GM23338 (cell line): ENCODE measurements at regions not wholly inside any gene's neighbourhood (a gene's known extent, or its start where the extent isn't known, plus 50 kb on each side); places are given as distances from the start of the nearest gene placed in this dataset.

Experiments
- ATAC-seq: fragments of 200-7000 bp; cut with Tn5 transposase; 3 replicates; pipeline ENCODE4 v1.9.1; 2020
- DNase-seq: peaks from one replicate; pipeline ENCODE4 v3.0.0-alpha.2; 2015; ENCODE audit warnings: low spot score
- H2AFZ ChIP-seq: fragments of 200-600 bp; sonication (generic); 2 replicates; pipeline ENCODE4 v1.8.0; 2016; ENCODE audit warnings: antibody characterized with exemption, mild to moderate bottlenecking, moderate library complexity
- H3F3A ChIP-seq: fragments of 200-600 bp; sonication (generic); replicated peaks from 2 replicates; pipeline ENCODE4 v1.8.0; 2017; ENCODE audit warnings: antibody characterized with exemption, mixed run types, low read depth
- H3K27ac ChIP-seq: fragments of 200-600 bp; sonication (generic); 2 replicates; pipeline ENCODE4 v1.6.1; 2016; ENCODE audit warnings: low read depth
- H3K27me3 ChIP-seq: fragments of 200-600 bp; sonication (generic); 2 replicates; pipeline ENCODE4 v1.8.0; 2016; ENCODE audit warnings: mild to moderate bottlenecking, mixed run types, moderate library complexity; ENCODE audit not compliant: insufficient read depth
- H3K36me3 ChIP-seq: fragments of 200-600 bp; sonication (generic); 2 replicates; pipeline ENCODE4 v1.8.0; 2016; ENCODE audit warnings: mild to moderate bottlenecking; ENCODE audit not compliant: insufficient read depth
- H3K4me1 ChIP-seq: fragments of 200-600 bp; sonication (generic); 2 replicates; pipeline ENCODE4 v1.8.0; 2016; ENCODE audit warnings: mild to moderate bottlenecking, moderate library complexity; ENCODE audit not compliant: insufficient read depth
- H3K4me2 ChIP-seq: fragments of 200-600 bp; sonication (generic); 2 replicates; pipeline ENCODE4 v1.7.1; 2017; ENCODE audit warnings: mixed run types
- H3K4me3 ChIP-seq: fragments of 200-600 bp; sonication (generic); 2 replicates; pipeline ENCODE4 v1.6.1; 2016; ENCODE audit warnings: mixed run types
- H3K79me2 ChIP-seq: fragments of 200-600 bp; sonication (generic); replicated peaks from 2 replicates; pipeline ENCODE4 v1.8.0; 2017; ENCODE audit warnings: mild to moderate bottlenecking; ENCODE audit not compliant: insufficient read depth
- H3K9me2 ChIP-seq: fragments of 200-600 bp; sonication (generic); 2 replicates; pipeline ENCODE4 v1.8.0; 2017; ENCODE audit not compliant: insufficient read depth
- H4K20me1 ChIP-seq: fragments of 200-600 bp; sonication (generic); replicated peaks from 2 replicates; pipeline ENCODE4 v1.8.0; 2017; ENCODE audit warnings: mild to moderate bottlenecking; ENCODE audit not compliant: insufficient read depth
- H3K27ac Mint-ChIP-seq: 2 replicates; pipeline ENCODE4 v1.8.0; 2020; ENCODE audit warnings: inconsistent platforms, mild to moderate bottlenecking, moderate library complexity, mixed read lengths
- H3K27me3 Mint-ChIP-seq: 3 replicates; pipeline ENCODE4 v1.8.0; 2022; ENCODE audit warnings: low read depth, mild to moderate bottlenecking, moderate library complexity, mixed read lengths, inconsistent platforms; ENCODE audit not compliant: insufficient read depth, poor library complexity
- H3K36me3 Mint-ChIP-seq: 3 replicates; pipeline ENCODE4 v1.8.0; 2021; ENCODE audit warnings: low read depth, mild to moderate bottlenecking, inconsistent platforms, moderate library complexity, mixed read lengths
- H3K4me1 Mint-ChIP-seq: 3 replicates; pipeline ENCODE4 v1.8.0; 2020; ENCODE audit warnings: mild to moderate bottlenecking, inconsistent platforms, mixed read lengths
- H3K4me3 Mint-ChIP-seq: 3 replicates; pipeline ENCODE4 v1.8.0; 2021; ENCODE audit warnings: moderate library complexity, mild to moderate bottlenecking, inconsistent platforms, mixed read lengths
- H3K9me3 Mint-ChIP-seq: 3 replicates; pipeline ENCODE4 v1.8.0; 2020; ENCODE audit warnings: moderate library complexity, mild to moderate bottlenecking, inconsistent platforms, mixed read lengths
- CREB1 ChIP-seq: fragments of 250-450 bp; sonication (Bioruptor Pico); IDR thresholded peaks from 2 replicates; pipeline ENCODE4 v1.5.0; 2020; ENCODE audit warnings: low read depth, mild to moderate bottlenecking, moderate library complexity
- CTCF ChIP-seq, 2 experiments: fragments of 200-600 bp in 1 of 2; sonication (generic) in 1 of 2; conservative IDR thresholded peaks; 2 replicates each; pipeline versions ENCODE4 v1.5.1 to v1.6.1; 2016 to 2017; ENCODE audit warnings: antibody characterized with exemption in 2 of 2, low read depth in 2 of 2, mild to moderate bottlenecking in 2 of 2, moderate library complexity in 1 of 2
- ETS1 ChIP-seq: IDR thresholded peaks from 2 replicates; pipeline ENCODE4 v1.6.1; 2016; ENCODE audit warnings: antibody characterized with exemption
- EZH2 ChIP-seq: fragments of 200-600 bp; sonication (generic); IDR thresholded peaks from one replicate; pipeline ENCODE4 v1.8.0; 2017; ENCODE audit warnings: antibody characterized with exemption, mild to moderate bottlenecking, low read depth; ENCODE audit not compliant: unreplicated experiment
- EZH2phosphoT487 ChIP-seq: fragments of 200-600 bp; sonication (generic); IDR thresholded peaks from one replicate; pipeline ENCODE4 v1.8.1; 2018; ENCODE audit warnings: antibody characterized with exemption; ENCODE audit not compliant: unreplicated experiment
- JUNB ChIP-seq: IDR thresholded peaks from one replicate; pipeline ENCODE4 v1.6.1; 2016; ENCODE audit warnings: antibody characterized with exemption; ENCODE audit not compliant: unreplicated experiment
- NANOG ChIP-seq: IDR thresholded peaks from 2 replicates; pipeline ENCODE4 v1.6.1; 2016; ENCODE audit warnings: antibody characterized with exemption, borderline replicate concordance
- POLR2AphosphoS5 ChIP-seq: IDR thresholded peaks from 2 replicates; pipeline ENCODE4 v1.6.1; 2016; ENCODE audit warnings: antibody characterized with exemption, low read depth
- REST ChIP-seq: IDR thresholded peaks from one replicate; pipeline ENCODE4 v1.6.1; 2018; ENCODE audit warnings: antibody characterized with exemption; ENCODE audit not compliant: unreplicated experiment
- STAT1 ChIP-seq: IDR thresholded peaks from one replicate; pipeline ENCODE4 v1.6.1; 2016; ENCODE audit warnings: antibody characterized with exemption; ENCODE audit not compliant: unreplicated experiment
- ZNF114 ChIP-seq: fragments of 250-450 bp; sonication (Bioruptor Pico); IDR thresholded peaks from 2 replicates; pipeline ENCODE4 v1.5.0; 2020; ENCODE audit warnings: mild to moderate bottlenecking, moderate library complexity
- ZNF331 ChIP-seq: fragments of 250-450 bp; sonication (Bioruptor Pico); IDR thresholded peaks from 2 replicates; pipeline ENCODE4 v1.5.0; 2020; ENCODE audit warnings: low read depth, mild to moderate bottlenecking, moderate library complexity
- TF ChIP-seq, protein P1 (sequence below): fragments of 250-450 bp; sonication (Bioruptor Pico); IDR thresholded peaks from 2 replicates; pipeline ENCODE4 v1.5.0; 2020; ENCODE audit warnings: mild to moderate bottlenecking, moderate library complexity

DNA sequence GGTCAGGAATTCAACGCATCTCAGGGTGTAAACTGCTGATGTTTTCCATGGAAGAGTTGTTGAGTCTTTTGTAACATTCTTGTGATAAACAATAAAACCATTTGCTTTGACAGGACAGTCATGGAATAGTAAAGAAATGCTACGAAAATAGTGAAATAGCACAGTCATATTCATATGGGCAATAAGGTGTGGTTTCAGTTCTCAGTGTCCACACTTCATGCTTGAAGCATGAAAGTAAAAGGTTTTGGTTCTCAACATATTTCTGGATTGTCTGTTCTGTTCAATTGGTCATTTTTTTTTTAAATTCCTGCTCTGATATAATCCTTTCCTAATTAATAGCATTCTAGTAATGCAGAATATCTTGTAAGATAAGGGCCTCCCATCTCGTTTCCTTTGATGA, 467.6 kb upstream of the ZNF608 start (continued):
- TF ChIP-seq, protein P1, sequence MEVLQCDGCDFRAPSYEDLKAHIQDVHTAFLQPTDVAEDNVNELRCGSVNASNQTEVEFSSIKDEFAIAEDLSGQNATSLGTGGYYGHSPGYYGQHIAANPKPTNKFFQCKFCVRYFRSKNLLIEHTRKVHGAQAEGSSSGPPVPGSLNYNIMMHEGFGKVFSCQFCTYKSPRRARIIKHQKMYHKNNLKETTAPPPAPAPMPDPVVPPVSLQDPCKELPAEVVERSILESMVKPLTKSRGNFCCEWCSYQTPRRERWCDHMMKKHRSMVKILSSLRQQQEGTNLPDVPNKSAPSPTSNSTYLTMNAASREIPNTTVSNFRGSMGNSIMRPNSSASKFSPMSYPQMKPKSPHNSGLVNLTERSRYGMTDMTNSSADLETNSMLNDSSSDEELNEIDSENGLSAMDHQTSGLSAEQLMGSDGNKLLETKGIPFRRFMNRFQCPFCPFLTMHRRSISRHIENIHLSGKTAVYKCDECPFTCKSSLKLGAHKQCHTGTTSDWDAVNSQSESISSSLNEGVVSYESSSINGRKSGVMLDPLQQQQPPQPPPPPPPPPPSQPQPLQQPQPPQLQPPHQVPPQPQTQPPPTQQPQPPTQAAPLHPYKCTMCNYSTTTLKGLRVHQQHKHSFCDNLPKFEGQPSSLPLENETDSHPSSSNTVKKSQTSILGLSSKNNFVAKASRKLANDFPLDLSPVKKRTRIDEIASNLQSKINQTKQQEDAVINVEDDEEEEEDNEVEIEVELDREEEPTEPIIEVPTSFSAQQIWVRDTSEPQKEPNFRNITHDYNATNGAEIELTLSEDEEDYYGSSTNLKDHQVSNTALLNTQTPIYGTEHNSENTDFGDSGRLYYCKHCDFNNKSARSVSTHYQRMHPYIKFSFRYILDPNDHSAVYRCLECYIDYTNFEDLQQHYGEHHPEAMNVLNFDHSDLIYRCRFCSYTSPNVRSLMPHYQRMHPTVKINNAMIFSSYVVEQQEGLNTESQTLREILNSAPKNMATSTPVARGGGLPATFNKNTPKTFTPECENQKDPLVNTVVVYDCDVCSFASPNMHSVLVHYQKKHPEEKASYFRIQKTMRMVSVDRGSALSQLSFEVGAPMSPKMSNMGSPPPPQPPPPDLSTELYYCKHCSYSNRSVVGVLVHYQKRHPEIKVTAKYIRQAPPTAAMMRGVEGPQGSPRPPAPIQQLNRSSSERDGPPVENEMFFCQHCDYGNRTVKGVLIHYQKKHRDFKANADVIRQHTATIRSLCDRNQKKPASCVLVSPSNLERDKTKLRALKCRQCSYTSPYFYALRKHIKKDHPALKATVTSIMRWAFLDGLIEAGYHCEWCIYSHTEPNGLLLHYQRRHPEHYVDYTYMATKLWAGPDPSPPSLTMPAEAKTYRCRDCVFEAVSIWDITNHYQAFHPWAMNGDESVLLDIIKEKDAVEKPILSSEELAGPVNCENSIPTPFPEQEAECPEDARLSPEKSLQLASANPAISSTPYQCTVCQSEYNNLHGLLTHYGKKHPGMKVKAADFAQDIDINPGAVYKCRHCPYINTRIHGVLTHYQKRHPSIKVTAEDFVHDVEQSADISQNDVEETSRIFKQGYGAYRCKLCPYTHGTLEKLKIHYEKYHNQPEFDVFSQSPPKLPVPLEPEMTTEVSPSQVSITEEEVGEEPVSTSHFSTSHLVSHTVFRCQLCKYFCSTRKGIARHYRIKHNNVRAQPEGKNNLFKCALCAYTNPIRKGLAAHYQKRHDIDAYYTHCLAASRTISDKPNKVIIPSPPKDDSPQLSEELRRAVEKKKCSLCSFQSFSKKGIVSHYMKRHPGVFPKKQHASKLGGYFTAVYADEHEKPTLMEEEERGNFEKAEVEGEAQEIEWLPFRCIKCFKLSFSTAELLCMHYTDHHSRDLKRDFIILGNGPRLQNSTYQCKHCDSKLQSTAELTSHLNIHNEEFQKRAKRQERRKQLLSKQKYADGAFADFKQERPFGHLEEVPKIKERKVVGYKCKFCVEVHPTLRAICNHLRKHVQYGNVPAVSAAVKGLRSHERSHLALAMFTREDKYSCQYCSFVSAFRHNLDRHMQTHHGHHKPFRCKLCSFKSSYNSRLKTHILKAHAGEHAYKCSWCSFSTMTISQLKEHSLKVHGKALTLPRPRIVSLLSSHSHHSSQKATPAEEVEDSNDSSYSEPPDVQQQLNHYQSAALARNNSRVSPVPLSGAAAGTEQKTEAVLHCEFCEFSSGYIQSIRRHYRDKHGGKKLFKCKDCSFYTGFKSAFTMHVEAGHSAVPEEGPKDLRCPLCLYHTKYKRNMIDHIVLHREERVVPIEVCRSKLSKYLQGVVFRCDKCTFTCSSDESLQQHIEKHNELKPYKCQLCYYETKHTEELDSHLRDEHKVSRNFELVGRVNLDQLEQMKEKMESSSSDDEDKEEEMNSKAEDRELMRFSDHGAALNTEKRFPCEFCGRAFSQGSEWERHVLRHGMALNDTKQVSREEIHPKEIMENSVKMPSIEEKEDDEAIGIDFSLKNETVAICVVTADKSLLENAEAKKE = no peak
- TF ChIP-seq EZH2 = no peak

- H2AFZ ChIP-seq = peak overlapping the region; percentile 78
- no peaks in the 10 kb centered on the region for H3K9me3 Mint-ChIP-seq
- H4K20me1 ChIP-seq = no peaks in the 10 kb centered on the region
- H3F3A ChIP-seq = no peaks in the 10 kb centered on the region
- no peak for DNase-seq
- H3K4me1 ChIP-seq = no peaks in the 10 kb centered on the region; the same call in 1 of the 2 replicates
- H3K27ac ChIP-seq = no peak overlapping the region
- H3K4me3 Mint-ChIP-seq = no peak overlapping the region
- H3K4me1 Mint-ChIP-seq = no peaks in the 10 kb centered on the region; the same call in 2 of the 3 replicates
- H3K9me2 ChIP-seq = no peaks in the 10 kb centered on the region
- H3K36me3 ChIP-seq = no peaks in the 10 kb centered on the region
- 0 out of 2 replicates have a peak overlapping the region, but pooled peaks have one; percentile 39 for H3K27ac Mint-ChIP-seq
- no peak overlapping the region for H3K4me3 ChIP-seq
- no peak for ATAC-seq
- no peaks in the 10 kb centered on the region for H3K27me3 ChIP-seq
- H3K27me3 Mint-ChIP-seq = peaks cover 4% of the 10 kb centered on the region
- H3K36me3 Mint-ChIP-seq = no peaks in the 10 kb centered on the region; the same call in 2 of the 3 replicates
- no peaks in the 10 kb centered on the region for H3K79me2 ChIP-seq
- no peak overlapping the region for H3K4me2 ChIP-seq
- TF ChIP-seq REST (no peak), STAT1 (no peak), ZNF114 (CRISPR knock-in tag) (no peak), CTCF (conservative IDR thresholded peaks at IDR 0.05; ENCODE audit: low read depth in 2 of 2) (no peak), ZNF331 (CRISPR knock-in tag) (no peak), JUNB (no peak), EZH2 (no peak), CREB1 (CRISPR knock-in tag) (no peak), EZH2phosphoT487 (no peak), NANOG (no peak), POLR2AphosphoS5 (no peak), ETS1 (no peak)
Measured at GRCh38 chr5:125215593-125215992, 469.2 kb upstream of the ZNF608 start.
